GM21619 (cell line): ENCODE measurements at regions not wholly inside any gene's neighbourhood (a gene's known extent, or its start where the extent isn't known, plus 50 kb on each side); places are given as distances from the start of the nearest gene placed in this dataset.

Source experiments
- ATAC-seq: cut with Tn5 transposase; IDR thresholded peaks from one replicate; pipeline ENCODE4 v1.9.1; 2021; ENCODE audit not compliant: unreplicated experiment

GRCh38 chr6:91352321-91352720 is 765.4 kb upstream of the MAP3K7 start:
- ATAC-seq, result no peak

- no peak for ATAC-seq
These were observed 763.5 kb upstream of the MAP3K7 start for GRCh38 chr6:91350146-91350908.

GRCh38 chr6:91341473-91341872 is 754.6 kb upstream of the MAP3K7 start:
- no peak for ATAC-seq

- no peak for ATAC-seq
These were observed 754.1 kb upstream of the MAP3K7 start for GRCh38 chr6:91340896-91341395.

- no peak for ATAC-seq
These were observed 751.1 kb upstream of the MAP3K7 start for GRCh38 chr6:91337967-91338366.

GRCh38 chr6:91330896-91331295 is 744.0 kb upstream of the MAP3K7 start:
- no peak for ATAC-seq

GRCh38 chr6:91328241-91328640 is 741.4 kb upstream of the MAP3K7 start:
- no peak for ATAC-seq

- ATAC-seq, result no peak
These were observed 737.8 kb upstream of the MAP3K7 start for GRCh38 chr6:91324711-91325110.

- no peak for ATAC-seq
These were observed 731.1 kb upstream of the MAP3K7 start for GRCh38 chr6:91317984-91318383.

GRCh38 chr6:91317247-91317835 is 730.5 kb upstream of the MAP3K7 start:
- no peak for ATAC-seq

GRCh38 chr6:91310178-91310577 is 723.3 kb upstream of the MAP3K7 start:
- no peak for ATAC-seq

- ATAC-seq, result no peak
These were observed 718.9 kb upstream of the MAP3K7 start for GRCh38 chr6:91305755-91306154.

GRCh38 chr6:91304521-91304920 is 717.6 kb upstream of the MAP3K7 start:
- ATAC-seq, result no peak

- ATAC-seq, result no peak
These were observed 716.5 kb upstream of the MAP3K7 start for GRCh38 chr6:91303326-91303725.

- ATAC-seq, result no peak
These were observed 712.9 kb upstream of the MAP3K7 start for GRCh38 chr6:91299544-91300491.

GRCh38 chr6:91298543-91299145 is 711.8 kb upstream of the MAP3K7 start:
- ATAC-seq, result no peak

- no peak for ATAC-seq
These were observed 706.5 kb upstream of the MAP3K7 start for GRCh38 chr6:91293395-91293794.

- ATAC-seq, result no peak
These were observed 704.2 kb upstream of the MAP3K7 start for GRCh38 chr6:91291071-91291470.

- no peak for ATAC-seq
These were observed 701.9 kb upstream of the MAP3K7 start for GRCh38 chr6:91288741-91289140.

GRCh38 chr6:91281901-91282300 is 695.0 kb upstream of the MAP3K7 start:
- no peak for ATAC-seq

GRCh38 chr6:91280494-91280830 is 693.6 kb upstream of the MAP3K7 start:
- no peak for ATAC-seq
